Fibroblast of mammary gland (primary cell): ENCODE measurements at regions not wholly inside any gene's neighbourhood (a gene's known extent, or its start where the extent isn't known, plus 50 kb on each side); places are given as distances from the start of the nearest gene placed in this dataset.

ENCODE experiments used
- DNase-seq: peaks from one replicate; pipeline ENCODE4 v3.0.0-alpha.2; 2010; ENCODE audit warnings: low read depth
- H3K4me3 ChIP-seq: 2 replicates; pipeline ENCODE4 v1.5.1; 2011; ENCODE audit warnings: low read depth, mild to moderate bottlenecking, low read length, moderate library complexity; ENCODE audit not compliant: control insufficient read depth
- CTCF ChIP-seq: conservative IDR thresholded peaks from 2 replicates; pipeline ENCODE4 v1.5.1; 2011; ENCODE audit warnings: low read depth, low read length, inconsistent platforms; ENCODE audit not compliant: control insufficient read depth, insufficient read depth

GRCh38 chr16:73151941-73152340 lies 104.0 kb upstream of the ZFHX3 start:
- DNase-seq = no peak
- H3K4me3 ChIP-seq = no peak overlapping the region
- no peak for TF ChIP-seq CTCF

- no peak overlapping the region for H3K4me3 ChIP-seq
- no peak for TF ChIP-seq CTCF
- DNase-seq = no peak
Observed at GRCh38 chr16:73151225-73151624, 103.3 kb upstream of the ZFHX3 start.

GRCh38 chr16:73150786-73151185 lies 102.9 kb upstream of the ZFHX3 start:
- no peak overlapping the region for H3K4me3 ChIP-seq
- no peak for DNase-seq
- no peak for TF ChIP-seq CTCF

- DNase-seq = no peak
- TF ChIP-seq CTCF = no peak
Observed at GRCh38 chr16:73149334-73149733, 101.4 kb upstream of the ZFHX3 start.

GRCh38 chr16:73147958-73148357 lies 100.0 kb upstream of the ZFHX3 start:
- no peak for DNase-seq
- no peak overlapping the region for H3K4me3 ChIP-seq
- TF ChIP-seq CTCF = no peak

More at GRCh38 chr16:73149334-73149733, 101.4 kb upstream of the ZFHX3 start:
- H3K4me3 ChIP-seq = no peak overlapping the region

- H3K4me3 ChIP-seq = no peak overlapping the region
- no peak for DNase-seq
- no peak for TF ChIP-seq CTCF
Observed at GRCh38 chr16:73145166-73145880, 97.4 kb upstream of the ZFHX3 start.
